Activated T-cell treated with anti-CD3 and anti-CD28 coated beads, Interleukin-2, amount 50 U/mL, for 24 hours (primary cell): ENCODE measurements at regions not wholly inside any gene's neighbourhood (a gene's known extent, or its start where the extent isn't known, plus 50 kb on each side); places are given as distances from the start of the nearest gene placed in this dataset.

ENCODE experiments used
- DNase-seq: peaks from one replicate; pipeline ENCODE4 v3.0.0-alpha.2; 2020
- H3K27ac Mint-ChIP-seq: 2 replicates; pipeline ENCODE4 v1.8.0; 2020; ENCODE audit warnings: mild to moderate bottlenecking, mixed read lengths
- H3K27me3 Mint-ChIP-seq: 2 replicates; pipeline ENCODE4 v1.8.0; 2020; ENCODE audit warnings: mixed read lengths
- H3K36me3 Mint-ChIP-seq: 2 replicates; pipeline ENCODE4 v1.8.0; 2020; ENCODE audit warnings: low read depth, mixed read lengths
- H3K4me1 Mint-ChIP-seq: 2 replicates; pipeline ENCODE4 v1.8.0; 2020; ENCODE audit warnings: low read depth, mixed read lengths
- H3K4me3 Mint-ChIP-seq: 2 replicates; pipeline ENCODE4 v1.8.0; 2020; ENCODE audit warnings: mild to moderate bottlenecking, moderate library complexity, mixed read lengths
- H3K9me3 Mint-ChIP-seq: 2 replicates; pipeline ENCODE4 v1.8.0; 2020; ENCODE audit warnings: mixed read lengths

- DNase-seq: no peak
- Mint-ChIP-seq H3K4me3 (no peak overlapping the region), H3K27me3 (no peaks in the 10 kb centered on the region), H3K9me3 (peaks cover 5% of the 10 kb centered on the region), H3K36me3 (no peaks in the 10 kb centered on the region), H3K27ac (no peak overlapping the region), H3K4me1 (no peaks in the 10 kb centered on the region)
Measured at GRCh38 chr2:14237902-14238301, 394.6 kb upstream of the LRATD1 start.

- Mint-ChIP-seq H3K27ac (no peak overlapping the region), H3K36me3 (no peaks in the 10 kb centered on the region), H3K4me3 (no peak overlapping the region), H3K9me3 (peaks cover 5% of the 10 kb centered on the region), H3K27me3 (no peaks in the 10 kb centered on the region), H3K4me1 (no peaks in the 10 kb centered on the region)
- no peak for DNase-seq
Measured at GRCh38 chr2:14239605-14240004, 392.9 kb upstream of the LRATD1 start.

- H3K27ac Mint-ChIP-seq: no peak overlapping the region
- no peaks in the 10 kb centered on the region for H3K36me3 Mint-ChIP-seq
- peaks cover 6% of the 10 kb centered on the region for H3K9me3 Mint-ChIP-seq
- no peak overlapping the region for H3K4me3 Mint-ChIP-seq
- no peaks in the 10 kb centered on the region for H3K4me1 Mint-ChIP-seq
- H3K27me3 Mint-ChIP-seq: no peaks in the 10 kb centered on the region
- no peak for DNase-seq
Measured at GRCh38 chr2:14240868-14241267, 391.6 kb upstream of the LRATD1 start.

DNA sequence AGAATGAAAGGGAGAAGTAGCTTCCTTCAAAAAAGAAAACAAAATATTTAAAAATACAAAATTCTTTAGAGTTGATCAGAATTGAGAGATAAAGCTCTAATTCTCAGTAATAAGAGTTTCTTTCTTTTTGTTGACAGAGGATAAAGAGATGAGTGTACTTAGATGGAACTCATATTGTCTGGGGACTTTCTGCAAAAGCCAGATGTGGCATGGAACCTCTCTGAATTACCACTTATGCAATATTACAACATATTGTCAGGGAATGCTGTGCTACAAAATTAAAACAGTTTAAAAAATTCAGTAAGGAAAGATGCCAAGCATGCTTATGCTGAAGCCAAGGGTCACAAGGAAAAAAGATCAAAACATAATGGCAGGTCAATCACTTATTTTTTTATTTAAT lies 386.6 kb upstream of the LRATD1 start:
- H3K27ac Mint-ChIP-seq: no peak overlapping the region
- DNase-seq: no peak
- H3K4me3 Mint-ChIP-seq: no peak overlapping the region
- no peaks in the 10 kb centered on the region for H3K27me3 Mint-ChIP-seq
- H3K4me1 Mint-ChIP-seq: no peaks in the 10 kb centered on the region
- peaks cover 8% of the 10 kb centered on the region for H3K9me3 Mint-ChIP-seq
- H3K36me3 Mint-ChIP-seq: no peaks in the 10 kb centered on the region

GRCh38 chr2:14255135-14255820 lies 377.2 kb upstream of the LRATD1 start:
- Mint-ChIP-seq H3K27ac (no peak overlapping the region), H3K4me3 (no peak overlapping the region), H3K9me3 (peaks cover 8% of the 10 kb centered on the region), H3K27me3 (no peaks in the 10 kb centered on the region), H3K36me3 (no peaks in the 10 kb centered on the region), H3K4me1 (no peaks in the 10 kb centered on the region)
- DNase-seq: no peak

- no peak for DNase-seq
- Mint-ChIP-seq H3K27ac (no peak overlapping the region), H3K4me1 (no peaks in the 10 kb centered on the region), H3K27me3 (no peaks in the 10 kb centered on the region), H3K4me3 (no peak overlapping the region), H3K36me3 (no peaks in the 10 kb centered on the region), H3K9me3 (peaks cover 2% of the 10 kb centered on the region)
Measured at GRCh38 chr2:14256890-14257289, 375.6 kb upstream of the LRATD1 start.

DNA sequence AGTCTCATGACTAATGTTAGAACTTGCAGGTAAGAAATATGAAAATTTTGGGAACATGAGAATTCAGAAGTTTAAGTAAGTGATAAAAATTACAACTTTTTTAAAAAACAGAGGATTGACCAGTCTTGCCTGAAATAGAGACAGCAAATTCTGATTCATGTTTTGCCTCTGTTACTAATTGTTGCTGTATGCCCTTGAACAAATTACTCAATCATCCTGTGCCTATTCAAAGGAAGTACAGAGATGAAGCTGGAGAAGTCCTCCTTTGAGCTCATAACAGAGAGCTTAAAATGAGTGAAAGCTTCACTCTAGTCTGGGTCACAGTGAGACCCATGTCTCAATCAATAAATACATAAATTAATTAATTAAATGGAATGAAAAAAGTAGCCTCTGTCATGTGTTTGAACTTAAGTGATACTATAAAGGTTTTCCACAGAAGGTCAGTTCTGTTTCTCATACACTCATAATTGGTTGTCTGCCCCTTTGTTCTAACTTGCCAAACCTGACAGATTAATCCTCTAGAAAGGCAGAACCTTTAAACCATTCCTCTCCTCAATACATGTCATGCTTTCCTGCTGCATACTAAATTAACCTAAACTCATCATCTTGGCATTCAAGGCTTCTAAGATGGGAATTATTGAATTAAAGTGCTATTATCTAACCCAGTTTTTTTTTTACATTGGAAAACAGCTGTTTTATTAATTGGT lies 374.6 kb upstream of the LRATD1 start:
- no peak overlapping the region for H3K27ac Mint-ChIP-seq
- H3K4me3 Mint-ChIP-seq: no peak overlapping the region
- no peak for DNase-seq
- no peaks in the 10 kb centered on the region for H3K36me3 Mint-ChIP-seq
- H3K9me3 Mint-ChIP-seq: peaks cover 2% of the 10 kb centered on the region
- no peaks in the 10 kb centered on the region for H3K27me3 Mint-ChIP-seq
- H3K4me1 Mint-ChIP-seq: no peaks in the 10 kb centered on the region

GRCh38 chr2:14261771-14262170 lies 370.7 kb upstream of the LRATD1 start:
- no peaks in the 10 kb centered on the region for H3K9me3 Mint-ChIP-seq
- no peak for DNase-seq
- H3K27ac Mint-ChIP-seq: no peak overlapping the region
- H3K36me3 Mint-ChIP-seq: no peaks in the 10 kb centered on the region
- no peak overlapping the region for H3K4me3 Mint-ChIP-seq
- no peaks in the 10 kb centered on the region for H3K4me1 Mint-ChIP-seq
- H3K27me3 Mint-ChIP-seq: no peaks in the 10 kb centered on the region

DNA sequence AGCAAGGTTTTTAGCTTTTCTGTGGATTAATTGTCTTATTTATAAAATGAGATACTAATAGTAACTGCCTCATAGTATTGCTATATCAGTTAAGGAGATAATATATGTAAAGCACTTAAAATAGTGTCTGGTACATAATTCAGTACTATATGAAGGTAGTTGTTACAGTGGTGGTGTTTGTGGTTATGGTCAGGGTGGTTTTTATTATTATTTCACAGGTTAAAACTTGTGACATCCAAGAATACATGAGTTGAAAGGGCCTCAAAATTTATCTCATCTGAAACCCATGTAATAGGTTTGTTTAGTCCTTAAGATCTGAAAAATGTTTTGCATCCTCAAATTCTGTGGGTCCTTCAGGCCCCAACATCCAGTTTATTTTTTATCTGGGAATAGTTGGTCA lies 369.5 kb upstream of the LRATD1 start:
- Mint-ChIP-seq H3K9me3 (no peaks in the 10 kb centered on the region), H3K27me3 (no peaks in the 10 kb centered on the region), H3K27ac (no peak overlapping the region), H3K36me3 (no peaks in the 10 kb centered on the region), H3K4me3 (no peak overlapping the region), H3K4me1 (no peaks in the 10 kb centered on the region)
- DNase-seq: no peak

GRCh38 chr2:14270036-14270582 lies 362.4 kb upstream of the LRATD1 start:
- no peak overlapping the region for H3K27ac Mint-ChIP-seq
- H3K27me3 Mint-ChIP-seq: no peaks in the 10 kb centered on the region
- no peaks in the 10 kb centered on the region for H3K36me3 Mint-ChIP-seq
- no peak overlapping the region for H3K4me3 Mint-ChIP-seq
- peaks cover 8% of the 10 kb centered on the region for H3K9me3 Mint-ChIP-seq
- no peaks in the 10 kb centered on the region for H3K4me1 Mint-ChIP-seq
- no peak for DNase-seq

GRCh38 chr2:14272396-14273075 lies 360.0 kb upstream of the LRATD1 start:
- H3K9me3 Mint-ChIP-seq: peaks cover 11% of the 10 kb centered on the region
- no peak overlapping the region for H3K4me3 Mint-ChIP-seq
- H3K4me1 Mint-ChIP-seq: no peaks in the 10 kb centered on the region
- no peak for DNase-seq
- H3K27me3 Mint-ChIP-seq: no peaks in the 10 kb centered on the region
- no peak overlapping the region for H3K27ac Mint-ChIP-seq
- no peaks in the 10 kb centered on the region for H3K36me3 Mint-ChIP-seq

- Mint-ChIP-seq H3K9me3 (peaks cover 18% of the 10 kb centered on the region), H3K27ac (no peak overlapping the region), H3K4me3 (no peak overlapping the region), H3K27me3 (no peaks in the 10 kb centered on the region), H3K4me1 (no peaks in the 10 kb centered on the region), H3K36me3 (no peaks in the 10 kb centered on the region)
- DNase-seq: no peak
Measured at GRCh38 chr2:14273650-14274049, 358.9 kb upstream of the LRATD1 start.

GRCh38 chr2:14284244-14284643 lies 348.3 kb upstream of the LRATD1 start:
- peaks cover 23% of the 10 kb centered on the region for H3K9me3 Mint-ChIP-seq
- H3K4me1 Mint-ChIP-seq: no peaks in the 10 kb centered on the region
- H3K27ac Mint-ChIP-seq: no peak overlapping the region
- H3K4me3 Mint-ChIP-seq: no peak overlapping the region
- H3K27me3 Mint-ChIP-seq: no peaks in the 10 kb centered on the region
- no peaks in the 10 kb centered on the region for H3K36me3 Mint-ChIP-seq
- DNase-seq: no peak

DNA sequence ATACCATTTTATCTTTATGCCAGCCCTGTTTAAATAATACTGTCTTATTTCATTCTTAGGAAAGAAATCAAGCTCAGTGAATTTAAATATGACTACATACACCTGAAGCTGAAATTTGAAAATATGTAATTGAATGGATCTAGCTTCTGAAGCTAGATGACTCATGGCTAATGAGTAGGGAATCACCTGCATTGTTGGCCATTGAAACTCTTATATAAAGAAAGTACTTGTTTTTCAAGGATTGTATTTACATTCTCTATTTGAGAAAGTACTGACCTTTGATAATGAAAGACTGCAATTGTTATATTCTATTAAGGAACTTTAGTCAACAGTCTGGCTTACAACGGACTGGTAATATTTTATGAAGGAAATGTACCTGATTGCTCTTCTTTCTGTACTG lies 346.7 kb upstream of the LRATD1 start:
- H3K4me3 Mint-ChIP-seq: no peak overlapping the region
- no peaks in the 10 kb centered on the region for H3K4me1 Mint-ChIP-seq
- DNase-seq: no peak
- H3K27ac Mint-ChIP-seq: no peak overlapping the region
- no peaks in the 10 kb centered on the region for H3K36me3 Mint-ChIP-seq
- peaks cover 24% of the 10 kb centered on the region for H3K9me3 Mint-ChIP-seq
- no peaks in the 10 kb centered on the region for H3K27me3 Mint-ChIP-seq

DNA sequence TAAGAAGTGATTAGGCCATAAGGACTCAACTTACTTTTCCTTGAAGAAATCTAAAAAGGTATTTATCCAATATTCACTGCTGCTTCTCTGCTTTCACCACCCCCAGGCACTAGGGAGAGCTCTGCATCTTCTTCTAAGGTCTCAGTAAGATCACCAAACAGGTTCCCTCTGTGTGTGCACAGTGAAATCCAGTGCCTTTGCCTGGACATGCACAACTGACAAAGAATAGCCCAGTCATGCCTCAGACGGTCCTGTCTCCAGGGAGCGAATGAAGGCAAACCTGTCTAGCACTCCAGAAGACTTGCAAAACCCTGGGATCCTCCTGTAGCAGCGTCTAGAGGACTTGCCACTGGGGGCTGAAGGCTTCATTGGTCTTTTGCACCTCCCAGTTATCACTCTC lies 344.5 kb upstream of the LRATD1 start:
- H3K4me3 Mint-ChIP-seq: no peak overlapping the region
- H3K4me1 Mint-ChIP-seq: no peaks in the 10 kb centered on the region
- H3K36me3 Mint-ChIP-seq: no peaks in the 10 kb centered on the region
- no peak for DNase-seq
- H3K27me3 Mint-ChIP-seq: no peaks in the 10 kb centered on the region
- no peak overlapping the region for H3K27ac Mint-ChIP-seq
- H3K9me3 Mint-ChIP-seq: peaks cover 22% of the 10 kb centered on the region
